HG02970 (cell line): ENCODE measurements at regions not wholly inside any gene's neighbourhood (a gene's known extent, or its start where the extent isn't known, plus 50 kb on each side); places are given as distances from the start of the nearest gene placed in this dataset.

Source experiments
- ATAC-seq: cut with Tn5 transposase; IDR thresholded peaks from one replicate; pipeline ENCODE4 v1.9.1; 2021; ENCODE audit warnings: mild to moderate bottlenecking, moderate library complexity, moderate number of reproducible peaks; ENCODE audit not compliant: unreplicated experiment, low FRiP score

- no peak for ATAC-seq
Measured at GRCh38 chr3:25239042-25239441, 189.0 kb upstream of the RARB start.

- no peak for ATAC-seq
Measured at GRCh38 chr3:25246913-25247312, 181.2 kb upstream of the RARB start.

DNA sequence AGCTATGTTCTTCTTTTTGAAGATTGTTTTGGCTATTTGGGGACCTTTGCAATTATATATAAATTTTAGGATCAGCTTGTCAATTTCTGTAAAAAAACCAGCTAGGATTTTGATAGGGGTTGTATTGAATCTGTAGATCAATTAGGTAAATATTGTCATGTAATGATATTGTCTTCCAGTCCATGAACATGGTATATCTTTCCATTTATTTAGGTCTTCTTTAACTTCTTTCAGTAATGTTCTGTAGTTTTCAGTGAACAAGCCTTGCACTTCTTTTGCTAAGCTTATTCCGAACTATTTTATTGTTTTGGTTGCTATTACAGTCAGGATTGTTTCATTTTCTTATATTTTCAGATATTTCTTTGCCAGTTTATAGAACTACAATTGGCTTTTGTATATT lies 175.8 kb upstream of the RARB start:
- ATAC-seq = no peak

GRCh38 chr3:25257026-25257425 lies 171.0 kb upstream of the RARB start:
- ATAC-seq = no peak

DNA sequence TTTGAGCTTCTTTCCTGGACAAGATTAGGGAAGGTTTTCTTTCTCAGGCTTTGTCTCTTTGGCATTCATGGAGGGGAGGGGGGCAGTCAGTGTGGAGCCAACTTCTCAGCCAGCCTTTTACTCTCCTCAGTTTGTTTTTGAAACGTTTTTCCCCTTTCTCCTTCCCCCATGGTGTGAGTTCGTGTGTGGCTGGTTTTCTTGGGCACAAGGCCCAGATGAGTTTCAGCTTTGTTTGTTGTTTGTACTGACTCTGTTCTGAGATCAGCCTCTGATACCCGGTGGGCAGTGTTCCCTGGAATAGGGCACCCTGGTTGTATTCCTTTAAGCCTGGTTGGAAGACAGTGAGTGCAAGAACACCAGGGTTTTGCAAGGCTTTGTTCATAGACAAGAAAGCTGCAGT lies 168.2 kb upstream of the RARB start:
- ATAC-seq = no peak

DNA sequence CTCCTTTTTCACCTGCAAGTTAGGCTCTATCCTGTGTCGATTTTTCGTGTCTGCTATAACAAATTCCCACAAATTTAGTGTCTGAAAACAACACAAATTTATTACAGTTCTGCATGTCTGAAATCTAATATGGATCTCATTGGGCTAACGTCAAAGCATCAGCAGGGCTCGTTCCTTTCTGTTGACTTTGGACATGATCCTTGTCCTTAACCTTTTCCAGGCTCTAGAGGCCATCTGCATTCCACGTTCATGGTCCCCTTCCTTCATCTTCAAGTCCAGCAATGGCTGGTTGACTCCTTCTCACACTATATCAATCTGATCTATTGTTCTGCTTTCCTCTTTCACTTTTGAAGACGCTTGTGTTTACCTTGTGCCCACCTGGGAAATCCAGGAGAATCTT lies 165.7 kb upstream of the RARB start:
- no peak for ATAC-seq

DNA sequence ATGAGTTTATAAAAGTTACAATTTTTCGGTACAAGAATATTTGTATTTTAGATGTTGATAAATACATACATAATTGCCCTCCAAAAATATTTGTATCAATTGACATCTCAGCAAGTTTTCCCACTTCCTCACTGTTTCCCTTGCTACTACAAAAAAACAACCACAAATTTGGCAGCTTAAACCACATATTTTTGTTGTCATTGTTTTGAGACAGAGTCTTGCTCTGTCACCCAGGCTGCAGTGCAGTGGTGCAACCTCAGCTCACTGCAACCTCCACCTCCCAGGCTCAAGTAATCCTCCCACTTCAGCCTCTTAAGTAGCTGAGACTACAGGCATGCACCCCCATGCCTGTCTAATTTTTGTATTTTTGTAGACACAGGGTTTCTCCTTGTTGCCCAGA lies 162.8 kb upstream of the RARB start:
- no peak for ATAC-seq

DNA sequence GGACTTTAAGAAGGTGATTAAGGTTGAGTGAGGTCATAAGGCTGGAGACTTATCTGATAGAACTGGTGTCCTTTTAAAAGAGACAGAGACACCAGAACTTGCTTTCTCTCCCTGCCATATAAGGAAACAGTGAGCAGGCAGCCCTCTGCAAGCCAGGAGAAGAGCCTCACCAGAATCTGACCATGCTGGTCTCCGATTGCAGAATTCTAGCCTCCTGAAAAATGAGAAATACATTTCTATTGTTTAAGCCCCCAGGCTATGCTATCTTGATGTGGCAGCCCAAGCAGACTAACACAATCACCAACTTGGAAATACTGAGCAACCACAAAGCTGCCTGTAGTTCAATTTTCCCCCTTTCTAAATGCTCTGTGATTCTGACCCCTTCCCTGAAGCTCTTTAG lies 161.4 kb upstream of the RARB start:
- ATAC-seq = no peak

DNA sequence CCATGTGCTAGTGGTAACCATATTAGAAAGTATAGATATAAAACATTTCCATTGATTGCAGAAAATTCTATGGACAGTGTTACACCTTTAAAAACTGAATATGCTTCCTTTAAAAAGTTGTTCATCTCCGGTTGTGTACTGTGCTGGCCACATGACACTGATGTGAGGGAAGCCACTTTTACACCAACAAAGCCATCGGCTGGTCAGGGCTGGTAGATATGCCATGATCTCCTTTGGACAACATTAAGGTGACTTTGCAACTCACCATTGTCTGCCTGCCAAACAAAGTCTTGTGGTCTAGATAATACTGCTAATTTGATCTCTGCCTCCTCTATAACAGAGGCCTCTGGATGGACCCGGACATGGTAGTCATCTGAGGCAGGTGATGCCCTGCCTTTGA lies 156.0 kb upstream of the RARB start:
- ATAC-seq = no peak

GRCh38 chr3:25273582-25274171 lies 154.4 kb upstream of the RARB start:
- ATAC-seq = no peak

DNA sequence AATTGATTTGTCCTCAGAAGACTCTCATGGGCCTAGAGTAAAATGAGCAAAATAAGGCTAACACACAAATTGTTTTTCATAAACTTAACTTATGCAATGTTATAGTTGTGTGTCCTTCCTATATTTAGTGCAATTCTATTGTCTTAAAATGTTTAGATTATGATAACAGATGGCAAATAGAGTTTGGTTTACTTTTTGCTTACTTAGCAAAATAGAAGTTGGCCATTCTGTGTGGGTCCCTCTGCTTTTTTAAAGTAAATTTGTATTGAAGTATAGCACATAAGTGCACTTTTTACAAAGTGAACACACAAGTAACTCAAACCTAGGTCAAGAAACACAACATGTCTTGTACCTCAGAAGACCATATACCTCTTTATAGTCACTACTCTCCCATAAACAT lies 150.6 kb upstream of the RARB start:
- ATAC-seq = no peak

- ATAC-seq = no peak
Measured at GRCh38 chr3:25281041-25281731, 146.9 kb upstream of the RARB start.

DNA sequence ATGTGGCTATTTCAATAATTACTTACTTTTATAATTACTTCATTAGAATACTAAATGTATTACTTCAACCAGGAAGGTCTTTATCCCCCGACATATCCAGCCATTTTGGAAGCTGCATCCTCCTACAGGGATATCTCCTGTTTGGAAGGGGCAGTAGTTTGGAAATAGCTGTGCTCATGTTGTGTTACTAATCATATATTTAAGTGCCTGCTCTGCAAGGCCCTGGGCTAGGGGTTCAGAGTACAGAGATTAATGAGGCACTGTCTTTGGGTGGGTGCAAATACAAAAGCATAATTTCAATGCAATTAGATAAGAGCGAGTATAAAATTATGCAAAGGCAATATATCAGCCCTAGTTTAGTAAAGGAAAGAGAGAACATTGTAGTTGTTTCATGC lies 146.3 kb upstream of the RARB start:
- no peak for ATAC-seq

- ATAC-seq = no peak
Measured at GRCh38 chr3:25283613-25284012, 144.4 kb upstream of the RARB start.

DNA sequence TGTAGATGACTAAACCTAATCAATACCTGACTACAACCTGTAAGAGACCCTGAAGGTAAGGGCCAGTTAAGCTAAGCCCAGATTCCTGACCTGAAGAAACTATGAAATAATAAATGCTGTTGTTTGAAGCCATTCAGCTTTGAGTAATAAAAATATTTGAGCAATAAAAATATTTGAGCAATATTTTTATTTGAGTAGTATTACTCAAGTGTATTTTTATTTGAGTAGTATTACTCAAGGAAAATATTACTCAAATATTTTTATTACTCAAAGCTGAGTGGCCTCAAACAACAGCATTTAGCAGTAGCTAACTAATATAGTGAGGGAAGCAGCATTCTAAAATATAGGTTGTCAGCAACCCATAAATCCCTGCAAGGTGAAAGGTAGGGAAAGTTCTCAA lies 143.8 kb upstream of the RARB start:
- ATAC-seq = no peak

- ATAC-seq = no peak
Measured at GRCh38 chr3:25287291-25287884, 140.7 kb upstream of the RARB start.

- no peak for ATAC-seq
Measured at GRCh38 chr3:25288413-25288812, 139.7 kb upstream of the RARB start.

GRCh38 chr3:25289156-25289555 lies 138.9 kb upstream of the RARB start:
- ATAC-seq = no peak

- no peak for ATAC-seq
Measured at GRCh38 chr3:25289663-25290062, 138.4 kb upstream of the RARB start.

GRCh38 chr3:25291481-25291905 lies 136.6 kb upstream of the RARB start:
- ATAC-seq = no peak

DNA sequence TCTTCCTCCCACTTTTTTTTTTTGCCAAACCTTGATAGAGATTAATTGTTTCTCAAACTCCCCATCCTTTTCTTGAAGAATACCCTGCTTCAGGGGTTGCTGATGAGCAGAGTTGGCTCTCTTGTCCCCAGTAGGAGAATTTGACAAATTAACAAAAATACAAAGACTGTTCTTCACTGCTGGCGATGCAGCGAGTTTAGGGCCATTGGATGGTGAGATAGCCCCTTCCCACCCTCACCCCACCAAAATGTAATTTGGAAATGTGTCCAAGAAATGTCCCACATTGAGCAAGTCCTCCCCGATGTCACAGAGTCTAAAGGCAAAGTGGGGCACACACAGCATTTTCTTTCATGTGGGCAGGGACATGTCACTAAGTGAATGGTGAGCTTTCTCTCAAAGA lies 136.0 kb upstream of the RARB start:
- no peak for ATAC-seq

- ATAC-seq = no peak
Measured at GRCh38 chr3:25292595-25292994, 135.5 kb upstream of the RARB start.
